ENCODE measurements at regions not wholly inside any gene's neighbourhood (a gene's known extent, or its start where the extent isn't known, plus 50 kb on each side); places are given as distances from the start of the nearest gene placed in this dataset.

- TF ChIP-seq CTCF (IDR thresholded peaks at IDR 0.05), result no peak
- TF ChIP-seq POLR2A (IDR thresholded peaks at IDR 0.05), result no peak
- no peak for TF ChIP-seq EP300 (IDR thresholded peaks at IDR 0.05)
These were observed 254.5 kb downstream of the DEPDC1B start for GRCh38 chr5:60445427-60445826.
